SIG-M5 treated with dmso at 0.1 percent for 504 hours (cell line): ENCODE measurements at regions not wholly inside any gene's neighbourhood (a gene's known extent, or its start where the extent isn't known, plus 50 kb on each side); places are given as distances from the start of the nearest gene placed in this dataset.
"Not testable (repeated sequence)": the region's sequence is repeated elsewhere in the genome, so short reads cannot be mapped to it uniquely, and the experiment has no call there.

Experiments used
- DNase-seq: peaks from one replicate; lab custom pipeline; 2025; ENCODE audit not compliant: unreplicated experiment; lab: John Stamatoyannopoulos, UW

- no peak for DNase-seq
Observed at GRCh38 chr5:145660897-145661640, 174.1 kb downstream of the PRELID2 start.

- DNase-seq, result no peak
Observed at GRCh38 chr5:145658435-145658834, 176.7 kb downstream of the PRELID2 start.

GRCh38 chr5:145652700-145653099 lies 182.4 kb downstream of the PRELID2 start:
- not testable (repeated sequence) for DNase-seq

- not testable (repeated sequence) for DNase-seq
Observed at GRCh38 chr5:145647137-145647536, 188.0 kb downstream of the PRELID2 start.

- not testable (repeated sequence) for DNase-seq
Observed at GRCh38 chr5:145643214-145643613, 191.9 kb downstream of the PRELID2 start.

- DNase-seq, result no peak
Observed at GRCh38 chr5:145637396-145637795, 197.7 kb downstream of the PRELID2 start.

- DNase-seq, result peak; percentile 16
Observed at GRCh38 chr5:145636371-145636770, 198.8 kb downstream of the PRELID2 start.

- DNase-seq, result no peak
Observed at GRCh38 chr5:145633474-145633873, 201.7 kb downstream of the PRELID2 start.

- DNase-seq, result no peak
Observed at GRCh38 chr5:145632701-145633100, 202.4 kb downstream of the PRELID2 start.

GRCh38 chr5:145629047-145629446 lies 206.1 kb downstream of the PRELID2 start:
- DNase-seq, result no peak

- DNase-seq, result no peak
Observed at GRCh38 chr5:145628525-145628924, 206.6 kb downstream of the PRELID2 start.

- no peak for DNase-seq
Observed at GRCh38 chr5:145619806-145620310, 215.3 kb downstream of the PRELID2 start.

GRCh38 chr5:145616739-145617138 lies 218.4 kb downstream of the PRELID2 start:
- DNase-seq, result not testable (repeated sequence)

GRCh38 chr5:145598983-145599382 lies 236.2 kb downstream of the PRELID2 start:
- no peak for DNase-seq

- no peak for DNase-seq
Observed at GRCh38 chr5:145598184-145598583, 237.0 kb downstream of the PRELID2 start.

- no peak for DNase-seq
Observed at GRCh38 chr5:145591578-145591977, 243.6 kb downstream of the PRELID2 start.

GRCh38 chr5:145589063-145589462 lies 246.1 kb downstream of the PRELID2 start:
- DNase-seq, result no peak

- no peak for DNase-seq
Observed at GRCh38 chr5:145588558-145588957, 246.6 kb downstream of the PRELID2 start.

- no peak for DNase-seq
Observed at GRCh38 chr5:145588113-145588512, 247.0 kb downstream of the PRELID2 start.

- DNase-seq, result no peak
Observed at GRCh38 chr5:145587710-145588109, 247.4 kb downstream of the PRELID2 start.

GRCh38 chr5:145587308-145587672 lies 247.9 kb downstream of the PRELID2 start:
- no peak for DNase-seq

- no peak for DNase-seq
Observed at GRCh38 chr5:145586661-145587307, 248.4 kb downstream of the PRELID2 start.
